DOHH2 (cell line): ENCODE measurements at regions not wholly inside any gene's neighbourhood (a gene's known extent, or its start where the extent isn't known, plus 50 kb on each side); places are given as distances from the start of the nearest gene placed in this dataset.

Experiments
- H3F3A ChIP-seq: fragments of 200-600 bp; sonication (generic), shearing (Covaris generic); 2 replicates; pipeline ENCODE4 v1.6.0; 2016; ENCODE audit warnings: antibody characterized with exemption, mild to moderate bottlenecking; ENCODE audit not compliant: control insufficient read depth, insufficient read depth
- H3K27ac ChIP-seq: fragments of 200-600 bp; sonication (generic); 2 replicates; pipeline ENCODE4 v1.5.1; 2014; ENCODE audit warnings: low read depth, mild to moderate bottlenecking, low read length, moderate library complexity
- H3K27me3 ChIP-seq: fragments of 200-600 bp; sonication (generic); 2 replicates; pipeline ENCODE4 v1.6.1; 2014; ENCODE audit warnings: mild to moderate bottlenecking, low read length, mixed read lengths; ENCODE audit not compliant: control insufficient read depth
- H3K36me3 ChIP-seq: fragments of 200-600 bp; sonication (generic); 2 replicates; pipeline ENCODE4 v1.6.1; 2014; ENCODE audit warnings: mild to moderate bottlenecking, low read length, moderate library complexity, mixed read lengths; ENCODE audit not compliant: control insufficient read depth
- H3K4me1 ChIP-seq: fragments of 200-600 bp; sonication (generic); 2 replicates; pipeline ENCODE4 v1.6.1; 2014; ENCODE audit warnings: mild to moderate bottlenecking, low read length, mixed read lengths; ENCODE audit not compliant: control insufficient read depth
- H3K4me2 ChIP-seq: fragments of 200-600 bp; sonication (generic); 2 replicates; pipeline ENCODE4 v1.6.0; 2014; ENCODE audit warnings: mild to moderate bottlenecking, low read length, moderate library complexity
- H3K4me3 ChIP-seq: fragments of 200-600 bp; sonication (generic); 2 replicates; pipeline ENCODE4 v1.5.1; 2014; ENCODE audit warnings: mild to moderate bottlenecking, low read length, mixed read lengths
- H3K79me2 ChIP-seq: fragments of 200-600 bp; sonication (generic); 2 replicates; pipeline ENCODE4 v1.6.1; 2014; ENCODE audit warnings: mild to moderate bottlenecking, low read length, mixed read lengths; ENCODE audit not compliant: control insufficient read depth
- H3K9me2 ChIP-seq: fragments of 200-600 bp; sonication (generic); replicated peaks from 2 replicates; pipeline ENCODE4 v1.6.1; 2014; ENCODE audit warnings: mild to moderate bottlenecking, low read length, mixed read lengths; ENCODE audit not compliant: control insufficient read depth
- H3K9me3 ChIP-seq: fragments of 200-600 bp; sonication (generic); 2 replicates; pipeline ENCODE4 v1.6.1; 2014; ENCODE audit warnings: antibody characterized with exemption, low read length, mixed read lengths; ENCODE audit not compliant: control insufficient read depth, insufficient read depth
- H4K20me1 ChIP-seq: fragments of 200-600 bp; sonication (generic); 2 replicates; pipeline ENCODE4 v1.6.0; 2014; ENCODE audit warnings: low read depth, mild to moderate bottlenecking, antibody characterized with exemption, low read length, moderate library complexity; ENCODE audit not compliant: control insufficient read depth, insufficient read depth
- EZH2phosphoT487 ChIP-seq: fragments of 200-600 bp; sonication (generic); IDR thresholded peaks from 2 replicates; pipeline ENCODE4 v1.6.1; 2017; ENCODE audit warnings: borderline replicate concordance, mild to moderate bottlenecking, antibody characterized with exemption, low read length, moderate library complexity, mixed read lengths
- TF ChIP-seq, protein P1 (sequence below): fragments of 200-600 bp; sonication (generic); IDR thresholded peaks from one replicate; pipeline ENCODE4 v1.5.1; 2014; ENCODE audit warnings: antibody characterized with exemption, mild to moderate bottlenecking, low read depth, low read length; ENCODE audit not compliant: poor library complexity, severe bottlenecking

DNA sequence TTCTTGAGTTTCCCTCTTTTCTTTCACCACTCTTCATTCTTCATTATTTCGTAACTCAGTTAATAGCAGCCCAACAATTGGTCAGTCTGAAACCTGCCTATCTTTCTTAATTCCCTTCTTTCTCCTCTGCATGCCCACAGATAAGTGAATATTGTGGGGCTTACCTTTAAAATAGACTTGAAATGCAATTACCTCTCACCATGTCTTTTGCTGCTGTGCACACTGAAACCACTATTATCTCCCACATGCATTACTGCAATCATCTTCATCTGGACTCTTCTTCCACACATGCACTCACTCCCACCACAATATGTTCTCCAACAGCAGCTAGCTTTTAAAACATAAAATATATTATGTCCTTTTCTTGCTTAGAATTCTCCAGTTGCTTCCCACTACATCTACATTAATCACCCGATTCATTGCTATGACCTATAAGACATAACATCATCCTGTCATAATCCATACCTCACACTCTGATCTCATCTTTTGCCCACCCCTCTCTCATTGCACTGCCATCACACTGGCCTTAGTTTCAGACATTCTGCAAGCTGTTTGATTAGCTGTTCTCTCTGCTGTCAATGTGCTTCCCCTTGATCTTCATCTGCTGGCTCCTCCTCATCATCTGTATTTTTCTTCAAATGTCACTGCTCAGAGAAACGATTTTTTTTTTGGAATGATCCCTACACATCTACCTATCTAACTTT, 304.8 kb downstream of the PTPRC start:
- no peak for TF ChIP-seq EZH2phosphoT487
- TF ChIP-seq, protein P1, sequence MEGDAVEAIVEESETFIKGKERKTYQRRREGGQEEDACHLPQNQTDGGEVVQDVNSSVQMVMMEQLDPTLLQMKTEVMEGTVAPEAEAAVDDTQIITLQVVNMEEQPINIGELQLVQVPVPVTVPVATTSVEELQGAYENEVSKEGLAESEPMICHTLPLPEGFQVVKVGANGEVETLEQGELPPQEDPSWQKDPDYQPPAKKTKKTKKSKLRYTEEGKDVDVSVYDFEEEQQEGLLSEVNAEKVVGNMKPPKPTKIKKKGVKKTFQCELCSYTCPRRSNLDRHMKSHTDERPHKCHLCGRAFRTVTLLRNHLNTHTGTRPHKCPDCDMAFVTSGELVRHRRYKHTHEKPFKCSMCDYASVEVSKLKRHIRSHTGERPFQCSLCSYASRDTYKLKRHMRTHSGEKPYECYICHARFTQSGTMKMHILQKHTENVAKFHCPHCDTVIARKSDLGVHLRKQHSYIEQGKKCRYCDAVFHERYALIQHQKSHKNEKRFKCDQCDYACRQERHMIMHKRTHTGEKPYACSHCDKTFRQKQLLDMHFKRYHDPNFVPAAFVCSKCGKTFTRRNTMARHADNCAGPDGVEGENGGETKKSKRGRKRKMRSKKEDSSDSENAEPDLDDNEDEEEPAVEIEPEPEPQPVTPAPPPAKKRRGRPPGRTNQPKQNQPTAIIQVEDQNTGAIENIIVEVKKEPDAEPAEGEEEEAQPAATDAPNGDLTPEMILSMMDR, result no peak
- no peaks in the 10 kb centered on the region for H3K27me3 ChIP-seq

DNA sequence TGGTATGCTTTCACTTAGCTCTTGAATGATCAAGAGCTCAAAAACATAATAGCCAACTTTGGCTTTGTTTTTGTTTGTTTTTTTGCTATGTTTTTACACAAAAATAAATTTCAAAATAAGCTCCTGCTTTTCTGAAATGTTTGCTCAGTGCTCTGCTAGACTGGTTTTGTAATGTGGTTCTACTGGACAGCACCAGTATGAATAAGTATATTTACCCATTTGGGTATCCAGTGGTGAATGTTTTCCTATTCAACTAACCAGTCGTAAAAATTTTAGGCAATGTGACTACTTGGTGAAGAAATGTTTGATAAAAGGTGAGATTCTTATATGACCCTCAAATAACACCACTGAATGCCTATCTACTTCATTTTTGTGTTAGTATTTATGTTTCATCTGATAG, 308.6 kb downstream of the PTPRC start:
- no peak overlapping the region for H3K4me2 ChIP-seq
- no peak overlapping the region for H3K27ac ChIP-seq
- no peaks in the 10 kb centered on the region for H3F3A ChIP-seq
- H3K79me2 ChIP-seq, result no peaks in the 10 kb centered on the region
- no peaks in the 10 kb centered on the region for H3K4me1 ChIP-seq
- no peaks in the 10 kb centered on the region for H4K20me1 ChIP-seq
- H3K4me3 ChIP-seq, result no peak overlapping the region
- no peaks in the 10 kb centered on the region for H3K9me2 ChIP-seq
- TF ChIP-seq EZH2phosphoT487, result no peak
- TF ChIP-seq, protein P1, result no peak
- H3K9me3 ChIP-seq, result no peaks in the 10 kb centered on the region
- H3K27me3 ChIP-seq, result no peaks in the 10 kb centered on the region
- H3K36me3 ChIP-seq, result no peaks in the 10 kb centered on the region

More for the DNA sequence above, 304.8 kb downstream of the PTPRC start:
- Histone ChIP-seq H3K4me1 (peaks cover 19% of the 10 kb centered on the region), H3K79me2 (peaks cover 4% of the 10 kb centered on the region), H3K4me3 (no peak overlapping the region), H3F3A (peaks cover 13% of the 10 kb centered on the region), H4K20me1 (no peaks in the 10 kb centered on the region), H3K9me2 (no peaks in the 10 kb centered on the region), H3K36me3 (no peaks in the 10 kb centered on the region), H3K27ac (no peak overlapping the region), H3K9me3 (no peaks in the 10 kb centered on the region), H3K4me2 (no peak overlapping the region)

DNA sequence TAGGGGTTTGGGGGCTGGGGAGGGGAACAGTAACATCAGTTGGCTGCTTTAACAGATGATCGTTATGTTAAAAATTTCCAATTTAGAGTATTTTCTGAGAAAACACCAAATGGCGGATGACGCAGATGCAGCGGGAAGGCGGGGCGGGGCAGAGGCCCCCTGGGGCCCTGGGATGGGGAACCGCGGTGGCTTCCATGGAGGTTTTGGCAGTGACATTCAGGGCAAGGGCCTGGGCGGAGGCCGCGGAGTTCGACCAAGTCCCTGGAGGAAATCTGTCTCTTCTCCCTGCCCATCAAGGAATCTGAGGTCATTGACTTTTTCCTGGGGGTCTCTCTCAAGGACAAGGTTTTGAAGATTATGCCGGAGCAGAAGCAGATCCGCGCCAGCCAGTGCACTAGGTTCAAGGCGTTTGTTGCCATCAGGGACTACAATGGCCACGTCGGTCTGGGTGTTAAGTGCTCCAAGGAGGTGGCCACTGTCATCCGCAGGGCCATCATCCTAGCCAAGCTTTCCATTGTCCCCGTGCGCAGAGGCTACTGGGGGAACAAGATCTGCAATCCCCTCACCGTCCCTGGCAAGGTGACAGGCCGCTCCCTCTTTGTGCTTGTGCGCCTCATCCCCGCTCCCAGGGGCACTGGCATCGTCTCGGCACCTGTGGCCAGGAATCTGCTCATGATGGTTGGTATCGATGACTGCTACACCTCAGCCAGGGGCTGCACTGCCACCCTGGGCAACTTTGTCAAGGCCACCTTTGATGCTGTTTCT, 310.2 kb downstream of the PTPRC start:
- H3K36me3 ChIP-seq, result no peaks in the 10 kb centered on the region
- H3K4me3 ChIP-seq, result no peak overlapping the region
- TF ChIP-seq EZH2phosphoT487, result no peak
- TF ChIP-seq, protein P1, result no peak
- H3K27me3 ChIP-seq, result no peaks in the 10 kb centered on the region
- no peaks in the 10 kb centered on the region for H3K79me2 ChIP-seq
- H4K20me1 ChIP-seq, result no peaks in the 10 kb centered on the region
- no peaks in the 10 kb centered on the region for H3F3A ChIP-seq
- no peaks in the 10 kb centered on the region for H3K9me2 ChIP-seq
- H3K4me1 ChIP-seq, result peaks cover 5% of the 10 kb centered on the region; the same call in 1 of the 2 replicates
- no peak overlapping the region for H3K4me2 ChIP-seq
- H3K9me3 ChIP-seq, result no peaks in the 10 kb centered on the region
- H3K27ac ChIP-seq, result no peak overlapping the region
